HG03378 (cell line): ENCODE measurements at regions not wholly inside any gene's neighbourhood (a gene's known extent, or its start where the extent isn't known, plus 50 kb on each side); places are given as distances from the start of the nearest gene placed in this dataset.
A peak's percentile ranks its signal among the peaks of the same experiment; 100 is the strongest.

Experiments
- ATAC-seq: cut with Tn5 transposase; IDR thresholded peaks from one replicate; pipeline ENCODE4 v1.9.1; 2021; ENCODE audit warnings: mild to moderate bottlenecking, moderate library complexity; ENCODE audit not compliant: unreplicated experiment

GRCh38 chr9:103397868-103398600, 402.9 kb downstream of the CYLC2 start:
- peak; percentile 98 for ATAC-seq

- ATAC-seq: no peak
Measured at GRCh38 chr9:103399535-103399934, 404.4 kb downstream of the CYLC2 start.

- no peak for ATAC-seq
Measured at GRCh38 chr9:103407260-103407659, 412.1 kb downstream of the CYLC2 start.

- ATAC-seq: no peak
Measured at GRCh38 chr9:103410059-103410458, 414.9 kb downstream of the CYLC2 start.

GRCh38 chr9:103427696-103428095, 432.6 kb downstream of the CYLC2 start:
- no peak for ATAC-seq

GRCh38 chr9:103430469-103430868, 435.3 kb downstream of the CYLC2 start:
- no peak for ATAC-seq

- no peak for ATAC-seq
Measured at GRCh38 chr9:103431809-103432208, 436.7 kb downstream of the CYLC2 start.

- ATAC-seq: no peak
Measured at GRCh38 chr9:103444176-103444575, 449.0 kb downstream of the CYLC2 start.

GRCh38 chr9:103458826-103459225, 463.7 kb downstream of the CYLC2 start:
- no peak for ATAC-seq

GRCh38 chr9:103471241-103471640, 476.1 kb downstream of the CYLC2 start:
- ATAC-seq: no peak

GRCh38 chr9:103474156-103474555, 479.0 kb downstream of the CYLC2 start:
- no peak for ATAC-seq

- no peak for ATAC-seq
Measured at GRCh38 chr9:103483471-103484096, 488.5 kb downstream of the CYLC2 start.

- no peak for ATAC-seq
Measured at GRCh38 chr9:103485138-103485537, 490.0 kb downstream of the CYLC2 start.

GRCh38 chr9:103514767-103515166, 519.6 kb downstream of the CYLC2 start:
- no peak for ATAC-seq

- ATAC-seq: no peak
Measured at GRCh38 chr9:103522409-103522808, 527.3 kb downstream of the CYLC2 start.

GRCh38 chr9:103530934-103531333, 535.8 kb downstream of the CYLC2 start:
- no peak for ATAC-seq

GRCh38 chr9:103533318-103533717, 538.2 kb downstream of the CYLC2 start:
- ATAC-seq: no peak

GRCh38 chr9:103537426-103537825, 542.3 kb downstream of the CYLC2 start:
- ATAC-seq: no peak

GRCh38 chr9:103545260-103545659, 548.8 kb upstream of the SMC2 start:
- no peak for ATAC-seq

- no peak for ATAC-seq
Measured at GRCh38 chr9:103552712-103553111, 541.4 kb upstream of the SMC2 start.

- no peak for ATAC-seq
Measured at GRCh38 chr9:103574056-103574455, 520.1 kb upstream of the SMC2 start.

- no peak for ATAC-seq
Measured at GRCh38 chr9:103586721-103587120, 507.4 kb upstream of the SMC2 start.

- ATAC-seq: no peak
Measured at GRCh38 chr9:103601287-103601686, 492.8 kb upstream of the SMC2 start.
